IPS DF 4.7 (cell line): ENCODE measurements at regions not wholly inside any gene's neighbourhood (a gene's known extent, or its start where the extent isn't known, plus 50 kb on each side); places are given as distances from the start of the nearest gene placed in this dataset.

Experiments used
- DNase-seq: peaks from one replicate; pipeline ENCODE4 v3.0.0-alpha.2; 2013; ENCODE audit warnings: low spot score; ENCODE audit errors: extremely low read depth

GRCh38 chr13:105952233-105952972 lies 583.1 kb downstream of the EFNB2 start:
- DNase-seq, result no peak

GRCh38 chr13:105948143-105948542 lies 587.3 kb downstream of the EFNB2 start:
- peak; percentile 14 for DNase-seq

GRCh38 chr13:105940882-105941281 lies 594.6 kb downstream of the EFNB2 start:
- no peak for DNase-seq

GRCh38 chr13:105937451-105937850 lies 598.0 kb downstream of the EFNB2 start:
- DNase-seq, result no peak

GRCh38 chr13:105936816-105937215 lies 598.6 kb downstream of the EFNB2 start:
- DNase-seq, result no peak

- no peak for DNase-seq
Measured at GRCh38 chr13:105929505-105929904, 606.0 kb downstream of the EFNB2 start.

- DNase-seq, result no peak
Measured at GRCh38 chr13:105928901-105929300, 606.6 kb downstream of the EFNB2 start.

- DNase-seq, result no peak
Measured at GRCh38 chr13:105928048-105928447, 607.4 kb downstream of the EFNB2 start.

GRCh38 chr13:105925496-105925895 lies 610.0 kb downstream of the EFNB2 start:
- no peak for DNase-seq

- no peak for DNase-seq
Measured at GRCh38 chr13:105921711-105922110, 613.8 kb downstream of the EFNB2 start.

GRCh38 chr13:105920370-105920769 lies 615.1 kb downstream of the EFNB2 start:
- no peak for DNase-seq

GRCh38 chr13:105918842-105919741 lies 616.4 kb downstream of the EFNB2 start:
- no peak for DNase-seq

- DNase-seq, result no peak
Measured at GRCh38 chr13:105915146-105915850, 620.2 kb downstream of the EFNB2 start.

GRCh38 chr13:105914291-105915036 lies 621.0 kb downstream of the EFNB2 start:
- DNase-seq, result no peak

GRCh38 chr13:105908586-105908985 lies 626.9 kb downstream of the EFNB2 start:
- DNase-seq, result no peak

GRCh38 chr13:105907319-105908019 lies 628.0 kb downstream of the EFNB2 start:
- no peak for DNase-seq

- no peak for DNase-seq
Measured at GRCh38 chr13:105906746-105907145, 628.7 kb downstream of the EFNB2 start.

GRCh38 chr13:105904034-105904742 lies 631.3 kb downstream of the EFNB2 start:
- DNase-seq, result no peak

- DNase-seq, result no peak
Measured at GRCh38 chr13:105902396-105902795, 633.1 kb downstream of the EFNB2 start.

GRCh38 chr13:105897575-105897974 lies 637.9 kb downstream of the EFNB2 start:
- DNase-seq, result no peak
